SK-N-SH (cell line): ENCODE measurements at regions not wholly inside any gene's neighbourhood (a gene's known extent, or its start where the extent isn't known, plus 50 kb on each side); places are given as distances from the start of the nearest gene placed in this dataset.

Source experiments
- CTCF ChIP-seq: fragments of 200-600 bp; sonication (generic); IDR thresholded peaks from 2 replicates; pipeline ENCODE4 v1.6.1; 2017; ENCODE audit warnings: antibody characterized with exemption, mild to moderate bottlenecking, moderate library complexity
- ELF1 ChIP-seq: IDR thresholded peaks from 2 replicates; pipeline ENCODE4 v1.4.0; 2012
- PBX3 ChIP-seq: IDR thresholded peaks from 2 replicates; pipeline ENCODE4; 2012
- POLR2AphosphoS5 ChIP-seq: IDR thresholded peaks from 2 replicates; pipeline ENCODE4 v1.6.1; 2012; ENCODE audit warnings: low read depth, low read length
- RCOR1 ChIP-seq: fragments of 150-350 bp; IDR thresholded peaks from 2 replicates; pipeline ENCODE4 v1.6.1; 2017; ENCODE audit warnings: antibody characterized with exemption, low read length
- RXRA ChIP-seq: IDR thresholded peaks from 2 replicates; pipeline ENCODE4 v1.4.0; 2012; ENCODE audit warnings: low read depth, mild to moderate bottlenecking, borderline replicate concordance
- TCF12 ChIP-seq: IDR thresholded peaks from 2 replicates; pipeline ENCODE4 v1.4.0; 2012
- USF2 ChIP-seq: fragments of 150-350 bp; IDR thresholded peaks from 2 replicates; pipeline ENCODE4 v1.6.1; 2017; ENCODE audit warnings: antibody characterized with exemption, low read length, low read depth, borderline replicate concordance

GRCh38 chr1:233459968-233460367, 132.4 kb downstream of the MAP3K21 start:
- TF ChIP-seq RXRA (no peak), CTCF (no peak), POLR2AphosphoS5 (no peak), ELF1 (no peak), RCOR1 (no peak), USF2 (no peak), TCF12 (no peak), PBX3 (no peak)
